ENCODE measurements at regions not wholly inside any gene's neighbourhood (a gene's known extent, or its start where the extent isn't known, plus 50 kb on each side); places are given as distances from the start of the nearest gene placed in this dataset.

DNA sequence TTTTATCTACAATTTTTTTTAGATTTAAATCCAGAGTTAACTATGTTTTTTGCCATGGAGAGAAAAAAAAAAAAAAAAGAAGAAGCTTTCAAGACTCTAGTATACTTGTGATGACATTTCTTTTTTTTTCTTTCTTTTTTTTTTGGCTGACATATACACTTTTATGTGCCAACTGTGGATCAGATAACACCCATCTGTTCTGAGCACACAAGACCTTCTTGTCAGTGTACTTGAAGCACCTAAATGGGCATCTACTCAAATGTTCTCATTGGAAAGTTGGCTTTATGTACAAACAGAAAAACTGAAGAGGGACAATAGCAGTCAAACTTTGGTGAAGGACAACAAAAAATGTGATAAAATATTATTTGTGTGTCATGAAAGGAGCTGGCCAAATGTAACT lies 904.5 kb downstream of the GRIK2 start:
- TF ChIP-seq, protein P1, sequence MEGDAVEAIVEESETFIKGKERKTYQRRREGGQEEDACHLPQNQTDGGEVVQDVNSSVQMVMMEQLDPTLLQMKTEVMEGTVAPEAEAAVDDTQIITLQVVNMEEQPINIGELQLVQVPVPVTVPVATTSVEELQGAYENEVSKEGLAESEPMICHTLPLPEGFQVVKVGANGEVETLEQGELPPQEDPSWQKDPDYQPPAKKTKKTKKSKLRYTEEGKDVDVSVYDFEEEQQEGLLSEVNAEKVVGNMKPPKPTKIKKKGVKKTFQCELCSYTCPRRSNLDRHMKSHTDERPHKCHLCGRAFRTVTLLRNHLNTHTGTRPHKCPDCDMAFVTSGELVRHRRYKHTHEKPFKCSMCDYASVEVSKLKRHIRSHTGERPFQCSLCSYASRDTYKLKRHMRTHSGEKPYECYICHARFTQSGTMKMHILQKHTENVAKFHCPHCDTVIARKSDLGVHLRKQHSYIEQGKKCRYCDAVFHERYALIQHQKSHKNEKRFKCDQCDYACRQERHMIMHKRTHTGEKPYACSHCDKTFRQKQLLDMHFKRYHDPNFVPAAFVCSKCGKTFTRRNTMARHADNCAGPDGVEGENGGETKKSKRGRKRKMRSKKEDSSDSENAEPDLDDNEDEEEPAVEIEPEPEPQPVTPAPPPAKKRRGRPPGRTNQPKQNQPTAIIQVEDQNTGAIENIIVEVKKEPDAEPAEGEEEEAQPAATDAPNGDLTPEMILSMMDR (IDR thresholded peaks at IDR 0.05; ENCODE audit: extremely low read depth in 1 of 2, insufficient read depth in 1 of 2, low read depth in 1 of 2, low read length in 2 of 2), result no peak
- no peak for TF ChIP-seq POLR2AphosphoS5 (IDR thresholded peaks at IDR 0.05; ENCODE audit: insufficient read depth, low read depth, low read length)
- TF ChIP-seq JUN (IDR thresholded peaks at IDR 0.05; ENCODE audit: borderline replicate concordance, insufficient read depth, insufficient read length, low read depth), result no peak
- no peak for TF ChIP-seq POLR2A (IDR thresholded peaks at IDR 0.05; ENCODE audit: low read depth, low read length)
- TF ChIP-seq, protein P2, sequence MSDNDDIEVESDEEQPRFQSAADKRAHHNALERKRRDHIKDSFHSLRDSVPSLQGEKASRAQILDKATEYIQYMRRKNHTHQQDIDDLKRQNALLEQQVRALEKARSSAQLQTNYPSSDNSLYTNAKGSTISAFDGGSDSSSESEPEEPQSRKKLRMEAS (IDR thresholded peaks at IDR 0.05; ENCODE audit: insufficient read depth, insufficient read length), result no peak
- TF ChIP-seq EZH2 (IDR thresholded peaks at IDR 0.05; ENCODE audit: borderline replicate concordance, low read depth, low read length, severe bottlenecking), result no peak
- TF ChIP-seq FOS (IDR thresholded peaks at IDR 0.05; ENCODE audit: borderline replicate concordance, insufficient read depth, low read length), result no peak

All from endothelial cell of umbilical vein (primary cell).